Calu3 (cell line): ENCODE measurements at regions not wholly inside any gene's neighbourhood (a gene's known extent, or its start where the extent isn't known, plus 50 kb on each side); places are given as distances from the start of the nearest gene placed in this dataset.

Experiments used
- BruUV-seq: library from RNA; stranded (reverse); fragments of 400-500 nt; replicated peaks from 2 replicates; lab custom pipeline; 2021; lab: Mats Ljungman, UMichigan
- CTCF ChIA-PET: fragments of 300-600 bp; sonication (Branson Sonifier 250); formaldehyde crosslinking; loops from one replicate; lab custom pipeline; 2022; ENCODE audit warnings: antibody characterized with exemption; lab: Charles Lee
- DNase-seq: peaks from one replicate; pipeline ENCODE4 v3.0.0; 2022
- H3K27ac Mint-ChIP-seq: one replicate; pipeline ENCODE4 v1.8.0; 2022; ENCODE audit warnings: mixed read lengths; ENCODE audit not compliant: unreplicated experiment
- H3K27me3 Mint-ChIP-seq: one replicate; pipeline ENCODE4 v1.8.0; 2022; ENCODE audit warnings: mixed read lengths; ENCODE audit not compliant: unreplicated experiment
- H3K36me3 Mint-ChIP-seq: one replicate; pipeline ENCODE4 v1.8.0; 2022; ENCODE audit warnings: mild to moderate bottlenecking, moderate library complexity, mixed read lengths; ENCODE audit not compliant: insufficient read depth, unreplicated experiment
- H3K4me1 Mint-ChIP-seq: one replicate; pipeline ENCODE4 v1.8.0; 2022; ENCODE audit warnings: mild to moderate bottlenecking, low read depth, mixed read lengths; ENCODE audit not compliant: unreplicated experiment
- H3K4me3 Mint-ChIP-seq: one replicate; pipeline ENCODE4 v1.8.0; 2022; ENCODE audit warnings: mild to moderate bottlenecking, low read depth, moderate library complexity, mixed read lengths; ENCODE audit not compliant: unreplicated experiment
- H3K9me3 Mint-ChIP-seq: one replicate; pipeline ENCODE4 v1.8.0; 2022; ENCODE audit warnings: low read depth, mixed read lengths; ENCODE audit not compliant: unreplicated experiment
- intact Hi-C: fragments of 100-400 bp; cut with micrococcal nuclease; formaldehyde crosslinking; loops from one replicate; pipeline ENCODE4 v1.10.0; 2022; ENCODE audit not compliant: unreplicated experiment
- TF ChIP-seq, protein P1 (sequence below): fragments of 200-600 bp; IDR thresholded peaks from one replicate; pipeline ENCODE4 v1.8.0; 2022; ENCODE audit warnings: antibody characterized with exemption; ENCODE audit not compliant: unreplicated experiment

DNA sequence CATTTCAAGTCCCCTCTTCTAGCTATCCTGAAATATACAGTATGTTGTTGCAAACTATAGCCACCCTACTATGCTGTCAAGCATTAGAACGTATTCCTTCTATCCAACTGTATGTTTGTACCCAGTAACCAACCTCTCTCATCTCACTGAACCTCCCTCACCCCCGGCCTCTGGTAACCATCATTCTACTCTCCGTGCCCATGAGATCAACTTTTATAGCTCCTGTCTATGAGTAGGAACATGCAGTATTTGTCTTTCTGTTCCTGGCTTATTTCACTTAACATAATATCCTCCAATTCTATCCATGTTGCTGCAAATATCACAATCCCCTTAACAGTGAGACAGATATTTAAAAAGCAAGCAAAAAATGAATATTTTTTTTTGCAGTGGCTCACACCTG, 196.9 kb downstream of the PAX1 start:
- Mint-ChIP-seq H3K27ac (no peak overlapping the region), H3K36me3 (no peaks in the 10 kb centered on the region), H3K4me1 (no peaks in the 10 kb centered on the region), H3K4me3 (no peak overlapping the region), H3K27me3 (no peaks in the 10 kb centered on the region), H3K9me3 (peaks cover 2% of the 10 kb centered on the region)
- TF ChIP-seq, protein P1, sequence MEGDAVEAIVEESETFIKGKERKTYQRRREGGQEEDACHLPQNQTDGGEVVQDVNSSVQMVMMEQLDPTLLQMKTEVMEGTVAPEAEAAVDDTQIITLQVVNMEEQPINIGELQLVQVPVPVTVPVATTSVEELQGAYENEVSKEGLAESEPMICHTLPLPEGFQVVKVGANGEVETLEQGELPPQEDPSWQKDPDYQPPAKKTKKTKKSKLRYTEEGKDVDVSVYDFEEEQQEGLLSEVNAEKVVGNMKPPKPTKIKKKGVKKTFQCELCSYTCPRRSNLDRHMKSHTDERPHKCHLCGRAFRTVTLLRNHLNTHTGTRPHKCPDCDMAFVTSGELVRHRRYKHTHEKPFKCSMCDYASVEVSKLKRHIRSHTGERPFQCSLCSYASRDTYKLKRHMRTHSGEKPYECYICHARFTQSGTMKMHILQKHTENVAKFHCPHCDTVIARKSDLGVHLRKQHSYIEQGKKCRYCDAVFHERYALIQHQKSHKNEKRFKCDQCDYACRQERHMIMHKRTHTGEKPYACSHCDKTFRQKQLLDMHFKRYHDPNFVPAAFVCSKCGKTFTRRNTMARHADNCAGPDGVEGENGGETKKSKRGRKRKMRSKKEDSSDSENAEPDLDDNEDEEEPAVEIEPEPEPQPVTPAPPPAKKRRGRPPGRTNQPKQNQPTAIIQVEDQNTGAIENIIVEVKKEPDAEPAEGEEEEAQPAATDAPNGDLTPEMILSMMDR, result no peak
- CTCF ChIA-PET, result no interaction called here
- no TSS peak for BruUV-seq
- DNase-seq, result no peak
- intact Hi-C loops, result no loop called here

- no TSS peak for BruUV-seq
- TF ChIP-seq, protein P1, result no peak
- Mint-ChIP-seq H3K27me3 (no peaks in the 10 kb centered on the region), H3K27ac (no peak overlapping the region), H3K4me1 (no peaks in the 10 kb centered on the region), H3K4me3 (no peak overlapping the region), H3K9me3 (peaks cover 2% of the 10 kb centered on the region), H3K36me3 (no peaks in the 10 kb centered on the region)
- no peak for DNase-seq
- intact Hi-C loops, result no loop called here
- CTCF ChIA-PET, result no interaction called here
These were observed 196.2 kb downstream of the PAX1 start for GRCh38 chr20:21901470-21902275.

DNA sequence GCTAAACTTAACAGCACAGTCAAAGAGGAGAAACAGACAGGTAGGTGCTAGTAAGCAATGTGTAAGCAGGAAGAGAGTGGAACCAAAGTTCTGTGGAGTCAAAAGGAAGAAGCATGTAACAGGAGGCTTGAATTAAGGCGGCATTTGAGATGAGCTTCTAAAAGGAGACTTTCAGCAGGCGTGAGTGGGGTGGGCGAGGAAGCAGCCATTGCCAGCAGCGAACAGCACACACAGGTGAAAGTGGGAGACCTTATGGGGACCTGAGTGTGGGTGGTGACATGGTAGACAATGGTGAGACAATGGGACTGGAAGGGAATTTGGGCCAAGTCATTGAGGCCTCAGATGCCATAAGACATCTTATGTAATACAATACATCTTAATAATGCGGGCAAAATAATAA, 195.0 kb downstream of the PAX1 start:
- Mint-ChIP-seq H3K27ac (no peak overlapping the region), H3K27me3 (no peaks in the 10 kb centered on the region), H3K4me3 (no peak overlapping the region), H3K36me3 (no peaks in the 10 kb centered on the region), H3K9me3 (peaks cover 2% of the 10 kb centered on the region), H3K4me1 (no peaks in the 10 kb centered on the region)
- CTCF ChIA-PET, result no interaction called here
- intact Hi-C loops, result no loop called here
- TF ChIP-seq, protein P1, result no peak
- no peak for DNase-seq
- no TSS peak for BruUV-seq

GRCh38 chr20:21874921-21875320, 169.5 kb downstream of the PAX1 start:
- DNase-seq, result no peak
- intact Hi-C loops, result no loop called here
- Mint-ChIP-seq H3K9me3 (peaks cover 4% of the 10 kb centered on the region), H3K27me3 (no peaks in the 10 kb centered on the region), H3K4me3 (no peak overlapping the region), H3K27ac (no peak overlapping the region), H3K36me3 (no peaks in the 10 kb centered on the region), H3K4me1 (no peaks in the 10 kb centered on the region)
- CTCF ChIA-PET, result no interaction called here
- TF ChIP-seq, protein P1, result no peak
- no TSS peak for BruUV-seq
